Astrocyte (in vitro differentiated cells and primary cell): ENCODE measurements at regions not wholly inside any gene's neighbourhood (a gene's known extent, or its start where the extent isn't known, plus 50 kb on each side); places are given as distances from the start of the nearest gene placed in this dataset.

Experiments
- DNase-seq: peaks from one replicate; pipeline ENCODE4 v3.0.0-alpha.2; 2010; ENCODE audit warnings: low read depth
- FAIRE-seq: peaks from 2 replicates; lab custom pipeline; 2011; peaks lifted over from hg19 to GRCh38; lab: Jason Lieb, UNC
- H2AFZ ChIP-seq: 2 replicates; pipeline ENCODE4 v1.6.0; 2012; ENCODE audit warnings: low read depth, low read length, inconsistent platforms
- H3K27ac ChIP-seq: 2 replicates; pipeline ENCODE4 v1.5.1; 2011; ENCODE audit warnings: low read depth, low read length, inconsistent platforms
- H3K27me3 ChIP-seq: 2 replicates; pipeline ENCODE4 v1.6.0; 2011; ENCODE audit warnings: low read length, inconsistent platforms; ENCODE audit not compliant: insufficient read depth
- H3K36me3 ChIP-seq: 2 replicates; pipeline ENCODE4 v1.5.1; 2011; ENCODE audit warnings: low read length, inconsistent platforms; ENCODE audit not compliant: insufficient read depth
- H3K4me1 ChIP-seq: 2 replicates; pipeline ENCODE4 v1.5.1; 2011; ENCODE audit warnings: low read length, inconsistent platforms; ENCODE audit not compliant: insufficient read depth
- H3K4me2 ChIP-seq: 2 replicates; pipeline ENCODE4 v1.6.0; 2012; ENCODE audit warnings: low read length, inconsistent platforms
- H3K4me3 ChIP-seq: 2 replicates; pipeline ENCODE4 v1.5.1; 2011; ENCODE audit warnings: low read depth, mild to moderate bottlenecking, low read length, inconsistent platforms; ENCODE audit not compliant: insufficient read depth
- H3K79me2 ChIP-seq: 2 replicates; pipeline ENCODE4 v1.6.0; 2012; ENCODE audit warnings: mild to moderate bottlenecking, low read length, inconsistent platforms; ENCODE audit not compliant: insufficient read depth
- H3K9ac ChIP-seq: 2 replicates; pipeline ENCODE4 v1.6.0; 2012; ENCODE audit warnings: mild to moderate bottlenecking, low read length, inconsistent platforms
- H3K9me3 ChIP-seq: 2 replicates; pipeline ENCODE4 v1.5.1; 2012; ENCODE audit warnings: low read depth, mild to moderate bottlenecking, low read length, inconsistent platforms; ENCODE audit not compliant: insufficient read depth
- H4K20me1 ChIP-seq: 2 replicates; pipeline ENCODE4 v1.6.0; 2012; ENCODE audit warnings: low read length, inconsistent platforms; ENCODE audit not compliant: insufficient read depth
- H3K27ac Mint-ChIP-seq: one replicate; pipeline ENCODE4 v1.8.0; 2021; ENCODE audit warnings: mild to moderate bottlenecking, mixed read lengths; ENCODE audit not compliant: unreplicated experiment
- H3K27me3 Mint-ChIP-seq: one replicate; pipeline ENCODE4 v1.8.0; 2021; ENCODE audit warnings: low read depth, mixed read lengths; ENCODE audit not compliant: unreplicated experiment
- H3K36me3 Mint-ChIP-seq: one replicate; pipeline ENCODE4 v1.8.0; 2021; ENCODE audit warnings: low read depth, mixed read lengths; ENCODE audit not compliant: unreplicated experiment
- H3K4me1 Mint-ChIP-seq: one replicate; pipeline ENCODE4 v1.8.0; 2021; ENCODE audit warnings: low read depth, mixed read lengths; ENCODE audit not compliant: unreplicated experiment
- H3K4me3 Mint-ChIP-seq: one replicate; pipeline ENCODE4 v1.8.0; 2021; ENCODE audit warnings: mild to moderate bottlenecking, moderate library complexity, mixed read lengths; ENCODE audit not compliant: unreplicated experiment
- H3K9me3 Mint-ChIP-seq: one replicate; pipeline ENCODE4 v1.8.0; 2021; ENCODE audit warnings: mild to moderate bottlenecking, mixed read lengths; ENCODE audit not compliant: unreplicated experiment
- CTCF ChIP-seq: IDR thresholded peaks from 2 replicates; pipeline ENCODE4 v1.5.1; 2011; ENCODE audit warnings: low read depth, mild to moderate bottlenecking, inconsistent platforms, low read length, moderate library complexity; ENCODE audit not compliant: insufficient read depth
- EZH2 ChIP-seq: IDR thresholded peaks from 2 replicates; pipeline ENCODE4 v1.6.1; 2012; ENCODE audit warnings: mild to moderate bottlenecking, low read length, inconsistent platforms; ENCODE audit not compliant: insufficient read depth

GRCh38 chr6:104356197-104356596 lies 503.5 kb downstream of the HACE1 start:
- FAIRE-seq (no peak), DNase-seq (no peak)
- TF ChIP-seq EZH2 (no peak), CTCF (no peak)
- Histone ChIP-seq H3K4me3 (no peak overlapping the region), H3K79me2 (no peaks in the 10 kb centered on the region), H3K9me3 (peaks cover 7% of the 10 kb centered on the region), H3K36me3 (no peaks in the 10 kb centered on the region), H4K20me1 (no peaks in the 10 kb centered on the region), H2AFZ (no peak overlapping the region), H3K4me2 (no peak overlapping the region), H3K27ac (no peak overlapping the region), H3K27me3 (no peaks in the 10 kb centered on the region), H3K4me1 (no peaks in the 10 kb centered on the region), H3K9ac (no peak overlapping the region)
- H3K4me3 Mint-ChIP-seq, result no peak overlapping the region
- no peaks in the 10 kb centered on the region for H3K4me1 Mint-ChIP-seq
- H3K36me3 Mint-ChIP-seq, result no peaks in the 10 kb centered on the region
- no peaks in the 10 kb centered on the region for H3K9me3 Mint-ChIP-seq
- H3K27ac Mint-ChIP-seq, result no peak overlapping the region
- no peaks in the 10 kb centered on the region for H3K27me3 Mint-ChIP-seq

GRCh38 chr6:104349191-104349590 lies 510.5 kb downstream of the HACE1 start:
- H3K9me3 Mint-ChIP-seq, result peaks cover 3% of the 10 kb centered on the region
- no peak for FAIRE-seq

More at GRCh38 chr6:104349191-104349590, 510.5 kb downstream of the HACE1 start:
- H3K36me3 Mint-ChIP-seq, result no peaks in the 10 kb centered on the region
- H3K79me2 ChIP-seq, result no peaks in the 10 kb centered on the region
- H3K27ac Mint-ChIP-seq, result no peak overlapping the region
- H3K4me1 ChIP-seq, result no peaks in the 10 kb centered on the region
- H3K4me3 ChIP-seq, result no peak overlapping the region
- H3K9ac ChIP-seq, result no peak overlapping the region
- H3K27me3 ChIP-seq, result no peaks in the 10 kb centered on the region
- TF ChIP-seq EZH2, result no peak
- no peak for TF ChIP-seq CTCF
- DNase-seq, result no peak
- H3K27ac ChIP-seq, result no peak overlapping the region
- H3K9me3 ChIP-seq, result no peaks in the 10 kb centered on the region
- no peaks in the 10 kb centered on the region for H3K27me3 Mint-ChIP-seq
- H3K4me3 Mint-ChIP-seq, result no peak overlapping the region
- no peaks in the 10 kb centered on the region for H3K36me3 ChIP-seq
- H2AFZ ChIP-seq, result no peak overlapping the region
- H3K4me2 ChIP-seq, result no peak overlapping the region
- no peaks in the 10 kb centered on the region for H4K20me1 ChIP-seq
- H3K4me1 Mint-ChIP-seq, result no peaks in the 10 kb centered on the region
